ENCODE measurements at regions not wholly inside any gene's neighbourhood (a gene's known extent, or its start where the extent isn't known, plus 50 kb on each side); places are given as distances from the start of the nearest gene placed in this dataset.

- TF ChIP-seq ARNT (IDR thresholded peaks at IDR 0.05) (no peak), FOXA1 (IDR thresholded peaks at IDR 0.05) (no peak), FOXM1 (IDR thresholded peaks at IDR 0.05; ENCODE audit: borderline replicate concordance) (no peak), ELF4 (IDR thresholded peaks at IDR 0.05) (no peak), CTBP1 (IDR thresholded peaks at IDR 0.05; ENCODE audit: borderline replicate concordance) (no peak), ZNF384 (IDR thresholded peaks at IDR 0.05) (no peak), SUZ12 (IDR thresholded peaks at IDR 0.05) (no peak), TARDBP (IDR thresholded peaks at IDR 0.05) (no peak), PKNOX1 (IDR thresholded peaks at IDR 0.05) (no peak), LEF1 (IDR thresholded peaks at IDR 0.05; ENCODE audit: borderline replicate concordance) (no peak), BHLHE40 (IDR thresholded peaks at IDR 0.05; ENCODE audit: borderline replicate concordance) (no peak), L3MBTL2 (conservative IDR thresholded peaks at IDR 0.05) (no peak)
These were observed 453.7 kb downstream of the STK39 start for GRCh38 chr2:167793725-167794124.
